Sigmoid colon (tissue), 6 donors: ENCODE measurements at regions not wholly inside any gene's neighbourhood (a gene's known extent, or its start where the extent isn't known, plus 50 kb on each side); places are given as distances from the start of the nearest gene placed in this dataset.

Experiments used
- DNase-seq: peaks from one replicate; pipeline ENCODE4 v3.0.0-alpha.2; 2019
- H3K27ac ChIP-seq, 4 donors: fragments of 200-600 bp; sonication (generic); one replicate each; pipeline ENCODE4 v1.5.1; 2016 to 2019; ENCODE audit warnings: mild to moderate bottlenecking in 1 of 4
- H3K27me3 ChIP-seq, 3 donors: fragments of 200-600 bp; sonication (generic); one replicate each; pipeline ENCODE4 v1.5.1; 2019; ENCODE audit warnings: mild to moderate bottlenecking in 1 of 3
- H3K36me3 ChIP-seq, 4 donors: fragments of 200-600 bp; sonication (generic); one replicate each; pipeline ENCODE4 v1.5.1; 2016 to 2019
- H3K4me1 ChIP-seq, 4 donors: fragments of 200-600 bp; sonication (generic); one replicate each; pipeline ENCODE4 v1.5.1; 2017 to 2019
- H3K4me3 ChIP-seq, 4 donors: fragments of 200-600 bp; sonication (generic); one replicate each; pipeline ENCODE4 v1.5.1; 2017 to 2019; ENCODE audit warnings: mild to moderate bottlenecking in 2 of 4, moderate library complexity in 1 of 4
- H3K9me3 ChIP-seq, 4 donors: fragments of 200-600 bp in 3 of 4; sonication (generic) in 3 of 4; one replicate each; pipeline versions ENCODE4 v1.5.1 to v1.6.1; 2013 to 2019
- EP300 ChIP-seq, 4 donors: sonication (generic); formaldehyde crosslinking; IDR thresholded peaks; one replicate each; pipeline ENCODE4 v1.6.1; 2017; ENCODE audit warnings: antibody characterized with exemption in 4 of 4
- POLR2A ChIP-seq, 2 donors: fragments of 450-650 bp; IDR thresholded peaks; one replicate each; pipeline ENCODE4 v1.6.1; 2016; ENCODE audit warnings: antibody characterized with exemption in 2 of 2, mild to moderate bottlenecking in 2 of 2, moderate library complexity in 2 of 2
- POLR2AphosphoS5 ChIP-seq, 4 donors: sonication (generic); formaldehyde crosslinking; IDR thresholded peaks; one replicate each; pipeline ENCODE4 v1.6.1; 2017; ENCODE audit warnings: antibody characterized with exemption in 4 of 4
- WGBS, 2 donors: extraction: QIAGEN DNeasy Blood & Tissue Kit; methylation state at CpG; one replicate each; pipeline ENCODE4 v1.1.7; 2013; 5-methylcytosine and 5-hydroxymethylcytosine counted together
- intact Hi-C: fragments of 100-400 bp; cut with DNase I; formaldehyde crosslinking; loops from one replicate; pipeline ENCODE4 v1.15.1; 2023
- TF ChIP-seq, protein P1 (sequence below), 4 experiments: fragments of 450-650 bp in 3 of 4; fragments of 200-600 bp in 1 of 4; IDR thresholded peaks; one replicate each; pipeline ENCODE4 v1.5.1; 2016 to 2019; ENCODE audit warnings: antibody characterized with exemption in 4 of 4, mild to moderate bottlenecking in 3 of 4, moderate library complexity in 2 of 4
- donor health status: healthy with polysubstance abuse.
- donor health status: healthy.

GRCh38 chr7:126215785-126216184 is 1037.0 kb downstream of the GRM8 start:
- 62 to 70% methylated on average over 2 of the region's 2 CpGs for WGBS, 2 donors
- TF ChIP-seq POLR2AphosphoS5 (IDR thresholded peaks at IDR 0.05) (no peak), EP300 (IDR thresholded peaks at IDR 0.05) (no peak), POLR2A (IDR thresholded peaks at IDR 0.05) (no peak)
- TF ChIP-seq, protein P1, sequence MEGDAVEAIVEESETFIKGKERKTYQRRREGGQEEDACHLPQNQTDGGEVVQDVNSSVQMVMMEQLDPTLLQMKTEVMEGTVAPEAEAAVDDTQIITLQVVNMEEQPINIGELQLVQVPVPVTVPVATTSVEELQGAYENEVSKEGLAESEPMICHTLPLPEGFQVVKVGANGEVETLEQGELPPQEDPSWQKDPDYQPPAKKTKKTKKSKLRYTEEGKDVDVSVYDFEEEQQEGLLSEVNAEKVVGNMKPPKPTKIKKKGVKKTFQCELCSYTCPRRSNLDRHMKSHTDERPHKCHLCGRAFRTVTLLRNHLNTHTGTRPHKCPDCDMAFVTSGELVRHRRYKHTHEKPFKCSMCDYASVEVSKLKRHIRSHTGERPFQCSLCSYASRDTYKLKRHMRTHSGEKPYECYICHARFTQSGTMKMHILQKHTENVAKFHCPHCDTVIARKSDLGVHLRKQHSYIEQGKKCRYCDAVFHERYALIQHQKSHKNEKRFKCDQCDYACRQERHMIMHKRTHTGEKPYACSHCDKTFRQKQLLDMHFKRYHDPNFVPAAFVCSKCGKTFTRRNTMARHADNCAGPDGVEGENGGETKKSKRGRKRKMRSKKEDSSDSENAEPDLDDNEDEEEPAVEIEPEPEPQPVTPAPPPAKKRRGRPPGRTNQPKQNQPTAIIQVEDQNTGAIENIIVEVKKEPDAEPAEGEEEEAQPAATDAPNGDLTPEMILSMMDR (IDR thresholded peaks at IDR 0.05): no peak
- no peak for DNase-seq

GRCh38 chr7:126213876-126214275 is 1038.9 kb downstream of the GRM8 start:
- Histone ChIP-seq H3K4me1 (no peaks in the 10 kb centered on the region), H3K27ac (no peak overlapping the region), H3K36me3 (no peaks in the 10 kb centered on the region), H3K9me3 (no peaks in the 10 kb centered on the region), H3K4me3 (no peak overlapping the region), H3K27me3 (no peaks in the 10 kb centered on the region)
- TF ChIP-seq, protein P1 (IDR thresholded peaks at IDR 0.05): no peak
- TF ChIP-seq POLR2AphosphoS5 (IDR thresholded peaks at IDR 0.05) (no peak), EP300 (IDR thresholded peaks at IDR 0.05) (no peak), POLR2A (IDR thresholded peaks at IDR 0.05) (no peak)
- no peak for DNase-seq
- intact Hi-C loops: no loop called here
- 93 to 94% methylated on average over 1 of the region's 1 CpG for WGBS, 2 donors

More at GRCh38 chr7:126215785-126216184, 1037.0 kb downstream of the GRM8 start:
- Histone ChIP-seq H3K4me3 (no peak overlapping the region), H3K4me1 (no peaks in the 10 kb centered on the region), H3K27me3 (no peaks in the 10 kb centered on the region), H3K27ac (no peak overlapping the region), H3K36me3 (no peaks in the 10 kb centered on the region), H3K9me3 (no peaks in the 10 kb centered on the region)
- intact Hi-C loops: no loop called here

DNA sequence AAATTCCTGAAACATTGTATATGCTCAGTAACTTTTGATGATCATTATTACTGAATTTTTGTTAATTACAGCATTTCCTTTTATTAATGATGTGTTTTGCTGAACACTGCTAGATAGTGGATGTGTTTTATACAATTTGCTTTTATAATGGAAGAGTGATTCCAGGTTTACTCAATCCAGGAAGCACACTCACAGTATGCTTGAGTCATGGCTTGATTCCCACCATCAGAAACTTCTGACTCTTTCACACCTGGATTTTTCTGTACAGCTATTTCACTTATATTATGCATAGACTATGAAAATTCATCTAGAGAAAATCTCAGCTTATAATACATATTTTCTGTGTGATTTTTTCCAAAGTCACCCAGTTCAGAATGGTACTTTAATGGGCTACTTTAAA is 1040.9 kb downstream of the GRM8 start:
- H3K36me3 ChIP-seq: no peaks in the 10 kb centered on the region
- no peak for DNase-seq
- no peaks in the 10 kb centered on the region for H3K9me3 ChIP-seq
- no peaks in the 10 kb centered on the region for H3K4me1 ChIP-seq
- intact Hi-C loops: no loop called here
- TF ChIP-seq, protein P1 (IDR thresholded peaks at IDR 0.05): no peak
- no peak for TF ChIP-seq POLR2A (IDR thresholded peaks at IDR 0.05)
- no peak for TF ChIP-seq POLR2AphosphoS5 (IDR thresholded peaks at IDR 0.05)
- no peak for TF ChIP-seq EP300 (IDR thresholded peaks at IDR 0.05)
- no peak overlapping the region for H3K4me3 ChIP-seq
- H3K27me3 ChIP-seq: no peaks in the 10 kb centered on the region
- no peak overlapping the region for H3K27ac ChIP-seq

DNA sequence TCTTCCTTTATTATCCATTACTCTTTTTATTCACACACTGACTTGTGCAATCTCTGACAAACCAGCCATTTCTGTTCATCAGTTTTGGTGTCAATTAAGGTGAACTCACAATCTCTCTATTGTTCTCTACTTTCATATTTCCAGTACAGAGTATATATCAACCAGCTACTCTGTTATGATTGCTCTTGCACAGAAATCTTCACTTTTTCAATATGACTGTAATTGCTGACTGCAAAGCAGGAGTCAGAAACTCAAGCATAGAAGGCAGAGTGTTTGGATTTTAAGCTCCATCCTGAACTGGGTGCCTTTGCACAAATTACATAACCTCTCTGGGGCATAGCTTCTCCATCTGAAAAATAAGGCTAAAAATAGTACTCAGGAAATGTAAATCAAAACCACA is 1042.0 kb downstream of the GRM8 start:
- Histone ChIP-seq H3K27ac (no peak overlapping the region), H3K27me3 (no peaks in the 10 kb centered on the region), H3K4me1 (no peaks in the 10 kb centered on the region), H3K4me3 (no peak overlapping the region), H3K9me3 (no peaks in the 10 kb centered on the region), H3K36me3 (no peaks in the 10 kb centered on the region)
- DNase-seq: no peak
- TF ChIP-seq POLR2A (IDR thresholded peaks at IDR 0.05) (no peak), EP300 (IDR thresholded peaks at IDR 0.05) (no peak), POLR2AphosphoS5 (IDR thresholded peaks at IDR 0.05) (no peak)
- TF ChIP-seq, protein P1 (IDR thresholded peaks at IDR 0.05): no peak
- intact Hi-C loops: no loop called here

DNA sequence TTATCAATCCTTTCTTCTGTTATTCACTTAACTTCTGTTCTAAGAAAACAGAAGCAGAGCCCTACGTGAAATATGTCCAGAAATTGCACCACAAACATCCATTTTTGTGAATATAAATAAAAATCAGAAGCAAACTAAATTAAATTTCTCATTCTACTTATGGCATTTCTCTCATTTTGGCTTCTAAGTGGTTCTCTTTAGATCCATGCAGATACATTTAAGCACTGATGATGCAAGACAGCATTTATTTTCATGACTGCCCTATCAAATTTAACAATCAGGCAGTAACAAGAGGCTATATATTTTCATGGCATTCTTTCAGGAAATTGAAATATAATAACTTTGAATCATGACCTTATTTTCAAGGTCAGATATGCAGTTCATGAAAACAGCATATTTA is 1049.6 kb downstream of the GRM8 start:
- no peak for TF ChIP-seq POLR2AphosphoS5 (IDR thresholded peaks at IDR 0.05)
- no peak for TF ChIP-seq EP300 (IDR thresholded peaks at IDR 0.05)
- no peak for TF ChIP-seq POLR2A (IDR thresholded peaks at IDR 0.05)
- TF ChIP-seq, protein P1 (IDR thresholded peaks at IDR 0.05): no peak
- 19 to 46% methylated on average over 1 of the region's 1 CpG for WGBS, 2 donors
- H3K27ac ChIP-seq: no peak overlapping the region
- H3K36me3 ChIP-seq: no peaks in the 10 kb centered on the region
- H3K4me1 ChIP-seq: no peaks in the 10 kb centered on the region
- no peaks in the 10 kb centered on the region for H3K27me3 ChIP-seq
- intact Hi-C loops: no loop called here
- no peak overlapping the region for H3K4me3 ChIP-seq
- DNase-seq: no peak
- no peaks in the 10 kb centered on the region for H3K9me3 ChIP-seq
